ENCODE measurements at regions not wholly inside any gene's neighbourhood (a gene's known extent, or its start where the extent isn't known, plus 50 kb on each side); places are given as distances from the start of the nearest gene placed in this dataset.
A peak's percentile ranks its signal among the peaks of the same experiment; 100 is the strongest.
"Not testable (repeated sequence)": the region's sequence is repeated elsewhere in the genome, so short reads cannot be mapped to it uniquely, and the experiment has no call there.

GRCh38 chrX:69060631-69061408, 104.4 kb downstream of the PJA1 start:
- ATAC-seq: peak; percentile 45

- no peak for ATAC-seq
Measured at GRCh38 chrX:69055193-69055592, 110.1 kb downstream of the PJA1 start.

GRCh38 chrX:69054497-69054896, 110.8 kb downstream of the PJA1 start:
- not testable (repeated sequence) for ATAC-seq

GRCh38 chrX:69051901-69052300, 113.4 kb downstream of the PJA1 start:
- ATAC-seq: no peak

- no peak for ATAC-seq
Measured at GRCh38 chrX:69050051-69050765, 115.0 kb downstream of the PJA1 start.

- ATAC-seq: no peak
Measured at GRCh38 chrX:69046996-69047490, 118.2 kb downstream of the PJA1 start.

- no peak for ATAC-seq
Measured at GRCh38 chrX:69045616-69046345, 119.5 kb downstream of the PJA1 start.

- no peak for ATAC-seq
Measured at GRCh38 chrX:69038816-69039215, 126.4 kb downstream of the PJA1 start.

- ATAC-seq: no peak
Measured at GRCh38 chrX:69038188-69038587, 127.1 kb downstream of the PJA1 start.

- ATAC-seq: no peak
Measured at GRCh38 chrX:69037786-69038185, 127.5 kb downstream of the PJA1 start.

GRCh38 chrX:69036674-69037573, 128.3 kb downstream of the PJA1 start:
- no peak for ATAC-seq

GRCh38 chrX:69034451-69034850, 130.8 kb downstream of the PJA1 start:
- no peak for ATAC-seq

GRCh38 chrX:69033936-69034335, 131.3 kb downstream of the PJA1 start:
- ATAC-seq: no peak

- ATAC-seq: peak; percentile 75
Measured at GRCh38 chrX:69032601-69033000, 132.7 kb downstream of the PJA1 start.

- ATAC-seq: peak; percentile 54
Measured at GRCh38 chrX:69031971-69032391, 133.3 kb downstream of the PJA1 start.

GRCh38 chrX:69031181-69031580, 134.1 kb downstream of the PJA1 start:
- no peak for ATAC-seq

- ATAC-seq: no peak
Measured at GRCh38 chrX:69029771-69030170, 135.5 kb downstream of the PJA1 start.

GRCh38 chrX:69028761-69029120, 136.5 kb downstream of the PJA1 start:
- no peak for ATAC-seq

- ATAC-seq: no peak
Measured at GRCh38 chrX:69028006-69028760, 137.1 kb downstream of the PJA1 start.

- peak; percentile 81 for ATAC-seq
Measured at GRCh38 chrX:69027181-69028005, 137.9 kb downstream of the PJA1 start.

Data from esophagus mucosa (tissue), 1 donor.